ENCODE measurements at regions not wholly inside any gene's neighbourhood (a gene's known extent, or its start where the extent isn't known, plus 50 kb on each side); places are given as distances from the start of the nearest gene placed in this dataset.

DNA sequence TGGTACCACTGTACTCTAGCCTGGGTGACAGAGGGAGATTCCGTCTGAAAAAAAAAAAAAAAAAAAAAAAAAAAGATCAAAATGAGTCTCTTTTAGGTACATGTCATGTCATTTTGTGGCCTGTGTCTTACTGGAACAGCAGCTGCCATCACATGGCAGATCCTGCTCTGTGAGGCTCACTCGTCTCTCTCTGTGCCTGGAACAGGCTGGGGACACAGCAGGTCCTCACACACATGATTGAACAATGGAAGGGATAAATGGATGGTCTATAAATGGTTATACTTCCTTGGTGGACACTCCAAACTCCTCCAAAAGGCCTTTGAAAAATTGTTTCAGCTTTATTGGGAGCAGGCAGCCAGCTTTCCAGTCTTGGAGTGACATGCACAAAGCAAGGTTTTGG lies 236.2 kb upstream of the COPS8 start:
- H2AFZ ChIP-seq (ENCODE audit: low read length): no peak overlapping the region
- no peak for FAIRE-seq
- H3K9me3 ChIP-seq (ENCODE audit: low read length): peaks cover 9% of the 10 kb centered on the region
- H3K9ac ChIP-seq (ENCODE audit: insufficient read depth, low read depth, low read length): no peak overlapping the region
- BruUV-seq (replicated peaks): no TSS peak
- no peaks in the 10 kb centered on the region for H3K79me2 ChIP-seq (ENCODE audit: insufficient read depth, low read length)
- no peak for TF ChIP-seq RFX3 (CRISPR knock-in tag; IDR thresholded peaks at IDR 0.05)
- TF ChIP-seq, protein P1, sequence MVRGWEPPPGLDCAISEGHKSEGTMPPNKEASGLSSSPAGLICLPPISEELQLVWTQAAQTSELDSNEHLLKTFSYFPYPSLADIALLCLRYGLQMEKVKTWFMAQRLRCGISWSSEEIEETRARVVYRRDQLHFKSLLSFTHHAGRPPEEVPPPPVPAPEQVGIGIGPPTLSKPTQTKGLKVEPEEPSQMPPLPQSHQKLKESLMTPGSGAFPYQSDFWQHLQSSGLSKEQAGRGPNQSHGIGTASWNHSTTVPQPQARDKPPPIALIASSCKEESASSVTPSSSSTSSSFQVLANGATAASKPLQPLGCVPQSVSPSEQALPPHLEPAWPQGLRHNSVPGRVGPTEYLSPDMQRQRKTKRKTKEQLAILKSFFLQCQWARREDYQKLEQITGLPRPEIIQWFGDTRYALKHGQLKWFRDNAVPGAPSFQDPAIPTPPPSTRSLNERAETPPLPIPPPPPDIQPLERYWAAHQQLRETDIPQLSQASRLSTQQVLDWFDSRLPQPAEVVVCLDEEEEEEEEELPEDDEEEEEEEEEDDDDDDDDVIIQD (CRISPR knock-in tag; IDR thresholded peaks at IDR 0.05; ENCODE audit: low read depth): no peak
- TF ChIP-seq, protein P2, sequence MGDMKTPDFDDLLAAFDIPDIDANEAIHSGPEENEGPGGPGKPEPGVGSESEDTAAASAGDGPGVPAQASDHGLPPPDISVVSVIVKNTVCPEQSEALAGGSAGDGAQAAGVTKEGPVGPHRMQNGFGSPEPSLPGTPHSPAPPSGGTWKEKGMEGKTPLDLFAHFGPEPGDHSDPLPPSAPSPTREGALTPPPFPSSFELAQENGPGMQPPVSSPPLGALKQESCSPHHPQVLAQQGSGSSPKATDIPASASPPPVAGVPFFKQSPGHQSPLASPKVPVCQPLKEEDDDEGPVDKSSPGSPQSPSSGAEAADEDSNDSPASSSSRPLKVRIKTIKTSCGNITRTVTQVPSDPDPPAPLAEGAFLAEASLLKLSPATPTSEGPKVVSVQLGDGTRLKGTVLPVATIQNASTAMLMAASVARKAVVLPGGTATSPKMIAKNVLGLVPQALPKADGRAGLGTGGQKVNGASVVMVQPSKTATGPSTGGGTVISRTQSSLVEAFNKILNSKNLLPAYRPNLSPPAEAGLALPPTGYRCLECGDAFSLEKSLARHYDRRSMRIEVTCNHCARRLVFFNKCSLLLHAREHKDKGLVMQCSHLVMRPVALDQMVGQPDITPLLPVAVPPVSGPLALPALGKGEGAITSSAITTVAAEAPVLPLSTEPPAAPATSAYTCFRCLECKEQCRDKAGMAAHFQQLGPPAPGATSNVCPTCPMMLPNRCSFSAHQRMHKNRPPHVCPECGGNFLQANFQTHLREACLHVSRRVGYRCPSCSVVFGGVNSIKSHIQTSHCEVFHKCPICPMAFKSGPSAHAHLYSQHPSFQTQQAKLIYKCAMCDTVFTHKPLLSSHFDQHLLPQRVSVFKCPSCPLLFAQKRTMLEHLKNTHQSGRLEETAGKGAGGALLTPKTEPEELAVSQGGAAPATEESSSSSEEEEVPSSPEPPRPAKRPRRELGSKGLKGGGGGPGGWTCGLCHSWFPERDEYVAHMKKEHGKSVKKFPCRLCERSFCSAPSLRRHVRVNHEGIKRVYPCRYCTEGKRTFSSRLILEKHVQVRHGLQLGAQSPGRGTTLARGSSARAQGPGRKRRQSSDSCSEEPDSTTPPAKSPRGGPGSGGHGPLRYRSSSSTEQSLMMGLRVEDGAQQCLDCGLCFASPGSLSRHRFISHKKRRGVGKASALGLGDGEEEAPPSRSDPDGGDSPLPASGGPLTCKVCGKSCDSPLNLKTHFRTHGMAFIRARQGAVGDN (CRISPR knock-in tag; IDR thresholded peaks at IDR 0.05): no peak
- no peak for TF ChIP-seq ZNF605 (CRISPR knock-in tag; IDR thresholded peaks at IDR 0.05)
- TF ChIP-seq, protein P3, sequence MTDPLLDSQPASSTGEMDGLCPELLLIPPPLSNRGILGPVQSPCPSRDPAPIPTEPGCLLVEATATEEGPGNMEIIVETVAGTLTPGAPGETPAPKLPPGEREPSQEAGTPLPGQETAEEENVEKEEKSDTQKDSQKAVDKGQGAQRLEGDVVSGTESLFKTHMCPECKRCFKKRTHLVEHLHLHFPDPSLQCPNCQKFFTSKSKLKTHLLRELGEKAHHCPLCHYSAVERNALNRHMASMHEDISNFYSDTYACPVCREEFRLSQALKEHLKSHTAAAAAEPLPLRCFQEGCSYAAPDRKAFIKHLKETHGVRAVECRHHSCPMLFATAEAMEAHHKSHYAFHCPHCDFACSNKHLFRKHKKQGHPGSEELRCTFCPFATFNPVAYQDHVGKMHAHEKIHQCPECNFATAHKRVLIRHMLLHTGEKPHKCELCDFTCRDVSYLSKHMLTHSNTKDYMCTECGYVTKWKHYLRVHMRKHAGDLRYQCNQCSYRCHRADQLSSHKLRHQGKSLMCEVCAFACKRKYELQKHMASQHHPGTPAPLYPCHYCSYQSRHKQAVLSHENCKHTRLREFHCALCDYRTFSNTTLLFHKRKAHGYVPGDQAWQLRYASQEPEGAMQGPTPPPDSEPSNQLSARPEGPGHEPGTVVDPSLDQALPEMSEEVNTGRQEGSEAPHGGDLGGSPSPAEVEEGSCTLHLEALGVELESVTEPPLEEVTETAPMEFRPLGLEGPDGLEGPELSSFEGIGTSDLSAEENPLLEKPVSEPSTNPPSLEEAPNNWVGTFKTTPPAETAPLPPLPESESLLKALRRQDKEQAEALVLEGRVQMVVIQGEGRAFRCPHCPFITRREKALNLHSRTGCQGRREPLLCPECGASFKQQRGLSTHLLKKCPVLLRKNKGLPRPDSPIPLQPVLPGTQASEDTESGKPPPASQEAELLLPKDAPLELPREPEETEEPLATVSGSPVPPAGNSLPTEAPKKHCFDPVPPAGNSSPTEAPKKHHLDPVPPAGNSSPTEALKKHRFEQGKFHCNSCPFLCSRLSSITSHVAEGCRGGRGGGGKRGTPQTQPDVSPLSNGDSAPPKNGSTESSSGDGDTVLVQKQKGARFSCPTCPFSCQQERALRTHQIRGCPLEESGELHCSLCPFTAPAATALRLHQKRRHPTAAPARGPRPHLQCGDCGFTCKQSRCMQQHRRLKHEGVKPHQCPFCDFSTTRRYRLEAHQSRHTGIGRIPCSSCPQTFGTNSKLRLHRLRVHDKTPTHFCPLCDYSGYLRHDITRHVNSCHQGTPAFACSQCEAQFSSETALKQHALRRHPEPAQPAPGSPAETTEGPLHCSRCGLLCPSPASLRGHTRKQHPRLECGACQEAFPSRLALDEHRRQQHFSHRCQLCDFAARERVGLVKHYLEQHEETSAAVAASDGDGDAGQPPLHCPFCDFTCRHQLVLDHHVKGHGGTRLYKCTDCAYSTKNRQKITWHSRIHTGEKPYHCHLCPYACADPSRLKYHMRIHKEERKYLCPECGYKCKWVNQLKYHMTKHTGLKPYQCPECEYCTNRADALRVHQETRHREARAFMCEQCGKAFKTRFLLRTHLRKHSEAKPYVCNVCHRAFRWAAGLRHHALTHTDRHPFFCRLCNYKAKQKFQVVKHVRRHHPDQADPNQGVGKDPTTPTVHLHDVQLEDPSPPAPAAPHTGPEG (CRISPR knock-in tag; IDR thresholded peaks at IDR 0.05): no peak
- no peak for TF ChIP-seq ETV6 (CRISPR knock-in tag; conservative IDR thresholded peaks at IDR 0.05)
- no peak for TF ChIP-seq SMAD1 (CRISPR knock-in tag; IDR thresholded peaks at IDR 0.05; ENCODE audit: borderline replicate concordance, low read depth)
- no peak for TF ChIP-seq TBX2 (CRISPR knock-in tag; IDR thresholded peaks at IDR 0.05; ENCODE audit: borderline replicate concordance)
- no peak for TF ChIP-seq ATF1 (CRISPR knock-in tag; IDR thresholded peaks at IDR 0.05)
- TF ChIP-seq ZNF761 (CRISPR knock-in tag; conservative IDR thresholded peaks at IDR 0.05): no peak
- TF ChIP-seq ZNF570 (CRISPR knock-in tag; IDR thresholded peaks at IDR 0.05; ENCODE audit: borderline replicate concordance): no peak
- TF ChIP-seq ZNF383 (CRISPR knock-in tag; IDR thresholded peaks at IDR 0.05; ENCODE audit: borderline replicate concordance): no peak
- WGBS (ENCODE audit: low lambda C conversion rate): 13% methylated on average over 2 of the region's 2 CpGs
- POLR2A ChIA-PET: no interaction called here
- H4K20me1 ChIP-seq (ENCODE audit: insufficient read depth, low read length): no peaks in the 10 kb centered on the region
- H3K27me3 ChIP-seq (ENCODE audit: control insufficient read depth in 1 of 2, insufficient read depth in 2 of 2, low read length in 2 of 2): no peaks in the 10 kb centered on the region; a peak in 1 of 5 replicates
- intact Hi-C loops (cut with micrococcal nuclease; ENCODE audit: unreplicated experiment) (no loop called here), in situ Hi-C loops (cut with HindIII; ENCODE audit: extremely low pct_ligation_motif_present, low pct_unique_long_range_greater_than_20kb) (no loop called here)
- no peak overlapping the region for H3K27ac ChIP-seq (ENCODE audit: extremely low read length, insufficient read depth, low read length)
- DNase-seq (ENCODE audit: low spot score): no peak
- no peak overlapping the region for H3K4me2 ChIP-seq (ENCODE audit: low read depth, low read length)
- H3K36me3 ChIP-seq (replicated peaks in 1 of 2; ENCODE audit: control insufficient read depth in 1 of 2, insufficient read depth in 2 of 2, low read length in 2 of 2): no peaks in the 10 kb centered on the region
- H3K4me3 ChIP-seq (replicated peaks in 1 of 3; ENCODE audit: insufficient read depth in 1 of 3, low read depth in 2 of 3, low read length in 3 of 3): no peak overlapping the region
- H3K4me1 ChIP-seq (ENCODE audit: insufficient read depth, low read length): no peaks in the 10 kb centered on the region
- no peak for ATAC-seq
- CTCF ChIA-PET (ENCODE audit: low intra/inter-chr PET ratio, low total read pairs): no interaction called here

All from HepG2 (cell line).